C4-2B (cell line): ENCODE measurements at regions not wholly inside any gene's neighbourhood (a gene's known extent, or its start where the extent isn't known, plus 50 kb on each side); places are given as distances from the start of the nearest gene placed in this dataset.

Source experiments
- H3K27ac ChIP-seq: fragments of 450-650 bp; 2 replicates; pipeline ENCODE4 v1.5.1; 2017
- CTCF ChIP-seq: fragments of 450-650 bp; conservative IDR thresholded peaks from 2 replicates; pipeline ENCODE4 v1.5.1; 2017; ENCODE audit warnings: mild to moderate bottlenecking
- ZFX ChIP-seq: fragments of 450-650 bp; IDR thresholded peaks from 2 replicates; pipeline ENCODE4 v1.6.1; 2017

DNA sequence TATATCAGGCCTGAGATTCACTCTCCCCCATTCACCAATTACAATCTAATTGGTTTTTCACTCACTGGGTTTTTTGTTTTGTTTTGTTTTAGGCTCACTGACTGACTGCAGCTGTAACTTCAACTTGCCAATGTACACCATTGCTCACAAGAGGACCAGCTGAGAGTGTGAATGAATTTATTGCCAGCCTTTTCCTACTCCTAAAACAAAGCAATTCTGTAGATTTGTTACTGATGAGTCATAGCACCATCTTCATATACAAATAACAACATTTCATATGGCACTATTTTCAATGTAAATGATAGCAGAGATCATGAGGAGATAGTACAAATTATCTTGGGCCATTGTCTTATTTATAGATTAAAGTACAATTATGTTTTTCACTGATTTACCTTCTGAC, 76.0 kb upstream of the DPYD start:
- TF ChIP-seq ZFX (no peak), CTCF (no peak)
- H3K27ac ChIP-seq, result no peak overlapping the region

DNA sequence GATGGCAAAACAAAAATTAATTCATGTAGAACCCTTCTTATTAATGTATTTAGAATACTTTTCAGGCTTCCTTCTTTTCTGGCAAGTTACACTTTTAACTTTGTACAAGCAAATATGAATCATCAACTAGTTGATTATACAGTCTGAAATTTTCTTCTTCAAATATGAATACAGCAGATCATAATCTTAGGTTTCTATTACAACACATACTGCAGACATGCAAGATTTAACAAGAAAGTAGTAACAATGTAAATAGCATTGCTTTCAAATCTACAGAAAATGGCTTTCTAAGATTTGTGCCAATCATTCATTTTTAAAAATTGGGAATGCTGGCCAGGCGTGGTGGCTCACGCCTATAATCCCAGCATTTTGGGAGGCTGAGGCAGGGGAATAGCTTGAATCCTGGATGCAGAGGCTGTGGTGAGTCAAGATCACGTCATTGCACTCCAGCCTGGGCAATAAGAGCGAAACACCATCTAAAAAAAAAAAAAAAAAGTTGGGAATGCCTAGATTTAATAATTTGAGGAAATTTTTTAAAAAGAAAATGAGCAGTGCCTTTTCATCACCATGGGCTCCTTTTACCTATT, 68.4 kb upstream of the DPYD start:
- TF ChIP-seq CTCF (no peak), ZFX (no peak)
- no peak overlapping the region for H3K27ac ChIP-seq

GRCh38 chr1:97986041-97987005, 65.5 kb upstream of the DPYD start:
- TF ChIP-seq CTCF (no peak), ZFX (no peak)
- no peak overlapping the region for H3K27ac ChIP-seq

GRCh38 chr1:97983126-97983525, 62.3 kb upstream of the DPYD start:
- no peak for TF ChIP-seq CTCF
- no peak for TF ChIP-seq ZFX

GRCh38 chr1:97980530-97980929, 59.7 kb upstream of the DPYD start:
- H3K27ac ChIP-seq, result no peak overlapping the region
- TF ChIP-seq CTCF (no peak), ZFX (no peak)

More at GRCh38 chr1:97983126-97983525, 62.3 kb upstream of the DPYD start:
- H3K27ac ChIP-seq, result no peak overlapping the region

GRCh38 chr1:97976801-97977200, 56.0 kb upstream of the DPYD start:
- H3K27ac ChIP-seq, result no peak overlapping the region
- no peak for TF ChIP-seq ZFX
- TF ChIP-seq CTCF, result no peak
